ENCODE measurements at regions not wholly inside any gene's neighbourhood (a gene's known extent, or its start where the extent isn't known, plus 50 kb on each side); places are given as distances from the start of the nearest gene placed in this dataset.
A peak's percentile ranks its signal among the peaks of the same experiment; 100 is the strongest.

DNA sequence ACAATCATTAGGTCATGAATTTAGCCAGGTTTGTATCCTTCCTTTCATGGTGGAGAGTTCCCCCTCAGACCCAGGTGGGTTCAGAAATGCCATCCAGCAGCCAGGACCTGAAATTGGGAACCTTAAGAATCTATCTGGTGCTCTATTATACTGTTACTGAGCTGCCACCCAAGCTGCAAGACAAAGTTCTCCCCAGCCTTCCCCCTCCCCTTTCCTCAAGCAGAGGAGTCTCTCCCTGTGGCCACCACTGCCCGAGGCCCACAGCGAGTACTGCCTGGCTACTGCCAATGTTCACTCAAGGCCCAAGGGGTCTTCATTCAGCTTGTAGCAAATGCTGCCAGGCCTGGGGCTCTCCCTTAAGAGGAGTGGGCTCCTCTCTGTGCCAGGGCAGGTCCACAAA is 133.8 kb downstream of the TMEM38B start:
- DNase-seq (ENCODE audit: low read depth): no peak
- H3K4me3 ChIP-seq (ENCODE audit: low read depth, low read length): no peak overlapping the region

GRCh38 chr9:105828596-105829213 is 134.4 kb downstream of the TMEM38B start:
- no peak for DNase-seq (ENCODE audit: low read depth)
- H3K4me3 ChIP-seq (ENCODE audit: low read depth, low read length): no peak overlapping the region

DNA sequence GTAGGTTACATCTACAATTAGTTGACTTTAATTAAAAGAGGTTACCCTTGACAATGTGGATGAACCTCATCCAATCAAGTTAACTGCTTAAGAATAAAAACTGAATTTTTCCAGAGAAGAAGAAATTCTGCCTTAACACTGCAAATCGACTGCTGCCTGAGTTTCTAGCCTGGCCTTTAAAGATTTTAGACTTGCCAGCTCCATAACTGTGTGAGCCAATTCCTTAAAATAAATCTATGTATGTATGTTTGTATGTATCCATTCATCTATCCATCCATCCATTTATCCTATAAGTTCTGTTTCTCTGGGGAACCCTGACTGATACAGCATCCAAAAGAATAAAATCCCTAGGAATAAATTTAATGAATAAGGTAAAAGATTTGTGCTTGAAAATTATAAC is 136.1 kb downstream of the TMEM38B start:
- H3K4me3 ChIP-seq (ENCODE audit: low read depth, low read length): no peak overlapping the region
- DNase-seq (ENCODE audit: low read depth): no peak

GRCh38 chr9:105832096-105832710 is 137.9 kb downstream of the TMEM38B start:
- no peak for DNase-seq (ENCODE audit: low read depth)
- H3K4me3 ChIP-seq (ENCODE audit: low read depth, low read length): no peak overlapping the region

- no peak for DNase-seq (ENCODE audit: low read depth)
- no peak overlapping the region for H3K4me3 ChIP-seq (ENCODE audit: low read depth, low read length)
These were observed 139.1 kb downstream of the TMEM38B start for GRCh38 chr9:105833271-105833975.

DNA sequence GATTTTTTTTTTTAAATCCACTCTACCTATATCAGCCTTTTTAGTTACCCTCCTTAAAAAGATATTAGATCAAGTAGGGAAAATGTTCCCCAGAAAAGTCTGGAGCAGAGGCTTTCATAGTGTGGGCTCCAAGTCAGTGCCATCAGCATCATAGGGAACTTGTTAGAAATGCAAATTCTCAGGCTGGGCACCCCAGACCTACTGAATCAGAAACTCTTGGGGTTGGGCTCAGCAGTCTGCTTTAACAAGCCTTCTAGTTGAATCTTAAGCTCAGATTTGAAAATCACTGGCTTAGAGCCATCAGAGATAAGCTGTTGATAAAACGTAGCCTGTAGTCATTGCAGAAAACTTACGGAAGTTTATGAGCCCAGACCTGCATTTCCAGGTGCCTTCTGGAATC is 140.1 kb downstream of the TMEM38B start:
- H3K4me3 ChIP-seq (ENCODE audit: low read depth, low read length): no peak overlapping the region
- no peak for DNase-seq (ENCODE audit: low read depth)

GRCh38 chr9:105835721-105836120 is 141.4 kb downstream of the TMEM38B start:
- H3K4me3 ChIP-seq (ENCODE audit: low read depth, low read length): no peak overlapping the region
- DNase-seq (ENCODE audit: low read depth): no peak

DNA sequence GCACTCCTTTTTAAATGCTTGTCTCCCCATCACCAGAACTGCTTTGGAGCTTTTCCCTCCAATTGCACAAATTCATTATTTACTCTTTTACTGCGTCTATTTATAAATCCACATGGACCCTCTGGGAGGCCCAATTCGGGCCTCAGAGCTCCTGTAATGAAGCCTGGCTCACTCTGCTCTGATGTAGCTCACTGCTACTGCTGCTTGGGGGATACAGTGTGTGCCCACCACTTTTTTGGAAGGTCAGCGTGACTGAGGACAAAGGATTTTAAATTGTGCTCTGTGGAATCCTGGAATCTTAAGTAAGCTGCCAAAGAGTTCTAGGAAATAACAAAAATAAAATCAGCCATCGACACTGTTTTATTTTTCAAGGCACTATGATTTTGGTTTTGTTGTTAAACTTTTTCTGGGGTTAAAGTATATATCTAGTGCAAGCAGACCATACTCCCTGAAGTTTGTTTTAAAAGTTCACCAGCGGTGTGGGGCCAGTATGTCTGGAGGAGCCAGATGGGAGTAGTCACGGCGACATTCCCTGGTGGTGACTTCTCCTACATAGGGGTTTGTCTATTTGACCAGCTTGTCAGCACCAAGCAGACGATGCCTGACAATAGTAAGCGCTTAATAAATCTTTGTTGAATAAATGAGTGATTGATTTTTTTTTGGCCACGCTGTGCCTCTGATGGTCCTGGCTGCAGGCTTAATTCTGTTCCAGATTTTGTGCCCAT is 142.8 kb downstream of the TMEM38B start:
- DNase-seq (ENCODE audit: low read depth): no peak
- no peak overlapping the region for H3K4me3 ChIP-seq (ENCODE audit: low read depth, low read length)

DNA sequence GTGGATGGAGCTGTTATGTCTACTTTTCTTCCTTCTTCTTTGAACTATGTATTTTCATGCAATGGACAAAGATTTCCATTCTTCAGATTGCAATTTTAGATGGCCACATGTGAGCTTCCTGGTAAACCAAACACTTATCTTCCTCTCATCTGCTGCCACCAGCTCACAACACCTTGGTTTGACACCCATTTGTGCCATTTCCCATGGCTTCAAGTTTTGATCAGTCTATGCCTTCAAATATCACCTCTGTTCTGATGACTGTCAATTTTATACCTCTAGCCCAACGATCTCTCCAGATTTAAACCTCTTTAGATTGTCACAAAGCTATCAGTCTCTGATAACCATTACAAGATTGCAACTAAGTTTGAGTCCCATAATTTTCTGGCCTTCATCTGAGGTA is 147.2 kb downstream of the TMEM38B start:
- H3K4me3 ChIP-seq (ENCODE audit: low read depth, low read length): no peak overlapping the region
- DNase-seq (ENCODE audit: low read depth): no peak

- peak; percentile 1 for DNase-seq (ENCODE audit: low read depth)
- H3K4me3 ChIP-seq (ENCODE audit: low read depth, low read length): no peak overlapping the region
These were observed 147.8 kb downstream of the TMEM38B start for GRCh38 chr9:105842023-105842644.

DNA sequence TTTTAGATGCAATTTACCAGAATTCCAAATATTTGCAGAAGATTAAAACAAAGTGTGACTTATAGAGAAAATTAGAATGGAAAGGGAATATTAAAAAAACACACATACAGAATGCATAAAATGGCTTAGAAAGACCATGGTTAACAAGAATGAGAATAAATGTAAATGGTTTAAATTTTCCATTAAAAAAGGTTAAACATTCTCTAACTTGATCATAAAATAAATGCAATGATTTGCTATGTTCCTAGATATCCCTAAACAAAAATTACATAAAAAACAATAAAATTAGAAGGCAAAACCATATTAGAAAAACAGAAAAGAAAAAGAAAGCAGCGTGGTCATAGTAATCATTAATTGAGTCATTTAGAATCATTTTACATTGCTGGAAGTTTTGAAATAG is 152.5 kb downstream of the TMEM38B start:
- no peak overlapping the region for H3K4me3 ChIP-seq (ENCODE audit: low read depth, low read length)
- DNase-seq (ENCODE audit: low read depth): no peak

GRCh38 chr9:105850852-105851500 is 156.6 kb downstream of the TMEM38B start:
- no peak for DNase-seq (ENCODE audit: low read depth)

GRCh38 chr9:105854026-105854782 is 159.9 kb downstream of the TMEM38B start:
- no peak for DNase-seq (ENCODE audit: low read depth)
- H3K4me3 ChIP-seq (ENCODE audit: low read depth, low read length): no peak overlapping the region

More at GRCh38 chr9:105850852-105851500, 156.6 kb downstream of the TMEM38B start:
- no peak overlapping the region for H3K4me3 ChIP-seq (ENCODE audit: low read depth, low read length)

DNA sequence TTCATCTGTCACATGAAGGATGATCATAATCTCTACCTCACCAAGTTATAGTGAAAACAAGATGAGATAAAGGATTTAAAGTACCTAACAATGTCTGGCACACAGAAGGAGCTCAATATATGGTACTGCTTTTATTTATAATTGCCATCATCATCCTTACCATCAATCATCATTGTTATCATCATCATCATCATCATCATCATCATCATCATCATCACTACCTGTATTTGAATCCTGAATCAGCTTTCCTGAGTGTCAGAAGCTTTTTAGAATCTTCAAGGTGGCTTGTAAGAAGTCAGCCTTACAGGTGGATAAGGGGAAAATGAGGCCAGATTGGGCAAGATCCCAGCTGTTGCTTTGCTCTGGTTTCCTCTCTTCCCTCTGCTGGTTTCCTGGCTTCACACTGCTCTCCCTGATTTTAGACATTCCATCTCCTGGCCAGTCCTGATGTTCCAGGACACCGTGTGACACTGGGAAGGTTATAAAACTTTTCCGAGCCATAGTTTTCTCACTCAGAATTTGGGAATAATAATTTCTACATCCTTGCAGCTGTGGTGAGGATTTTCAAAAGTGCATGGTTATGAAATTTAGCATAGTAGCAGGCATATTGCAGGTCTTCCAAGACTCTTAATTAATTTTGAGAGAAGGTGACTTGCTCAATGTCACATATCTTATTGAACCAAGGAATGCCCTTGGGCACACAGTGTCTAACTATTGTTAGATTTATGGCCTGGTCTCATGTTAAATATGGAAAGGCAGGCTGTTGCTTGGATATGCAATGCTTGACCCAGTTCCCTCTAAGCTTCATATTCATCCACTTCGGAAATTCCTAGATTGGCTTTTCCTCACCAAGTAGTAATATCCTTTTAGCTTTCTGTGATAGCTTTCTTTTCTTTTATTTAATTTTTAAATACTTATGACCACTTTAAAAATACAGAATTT is 160.7 kb downstream of the TMEM38B start:
- H3K4me3 ChIP-seq (ENCODE audit: low read depth, low read length): no peak overlapping the region
- DNase-seq (ENCODE audit: low read depth): no peak

- no peak overlapping the region for H3K4me3 ChIP-seq (ENCODE audit: low read depth, low read length)
- DNase-seq (ENCODE audit: low read depth): no peak
These were observed 161.6 kb downstream of the TMEM38B start for GRCh38 chr9:105855987-105856386.

GRCh38 chr9:105858006-105858690 is 163.8 kb downstream of the TMEM38B start:
- DNase-seq (ENCODE audit: low read depth): no peak
- H3K4me3 ChIP-seq (ENCODE audit: low read depth, low read length): no peak overlapping the region

DNA sequence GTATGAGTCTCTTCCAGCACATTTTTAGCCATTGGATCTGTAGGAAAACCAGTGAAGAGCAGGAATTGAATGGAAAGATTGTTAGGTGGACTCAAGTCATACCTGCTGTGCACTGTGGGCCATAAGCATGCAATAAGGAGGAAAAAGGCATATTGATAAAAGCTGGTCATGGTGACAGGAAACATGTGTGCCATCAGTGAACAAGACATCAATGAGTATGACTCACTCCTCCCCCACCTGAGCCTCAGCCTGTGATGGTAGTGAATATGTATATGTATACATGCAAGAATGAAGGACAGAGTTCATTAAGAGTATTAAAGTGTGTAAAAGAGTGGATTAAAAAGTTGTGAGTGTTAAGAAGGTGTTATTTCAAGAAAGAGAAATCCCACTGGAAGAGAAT is 164.5 kb downstream of the TMEM38B start:
- no peak for DNase-seq (ENCODE audit: low read depth)
- no peak overlapping the region for H3K4me3 ChIP-seq (ENCODE audit: low read depth, low read length)
